ENCODE measurements at regions not wholly inside any gene's neighbourhood (a gene's known extent, or its start where the extent isn't known, plus 50 kb on each side); places are given as distances from the start of the nearest gene placed in this dataset.

DNA sequence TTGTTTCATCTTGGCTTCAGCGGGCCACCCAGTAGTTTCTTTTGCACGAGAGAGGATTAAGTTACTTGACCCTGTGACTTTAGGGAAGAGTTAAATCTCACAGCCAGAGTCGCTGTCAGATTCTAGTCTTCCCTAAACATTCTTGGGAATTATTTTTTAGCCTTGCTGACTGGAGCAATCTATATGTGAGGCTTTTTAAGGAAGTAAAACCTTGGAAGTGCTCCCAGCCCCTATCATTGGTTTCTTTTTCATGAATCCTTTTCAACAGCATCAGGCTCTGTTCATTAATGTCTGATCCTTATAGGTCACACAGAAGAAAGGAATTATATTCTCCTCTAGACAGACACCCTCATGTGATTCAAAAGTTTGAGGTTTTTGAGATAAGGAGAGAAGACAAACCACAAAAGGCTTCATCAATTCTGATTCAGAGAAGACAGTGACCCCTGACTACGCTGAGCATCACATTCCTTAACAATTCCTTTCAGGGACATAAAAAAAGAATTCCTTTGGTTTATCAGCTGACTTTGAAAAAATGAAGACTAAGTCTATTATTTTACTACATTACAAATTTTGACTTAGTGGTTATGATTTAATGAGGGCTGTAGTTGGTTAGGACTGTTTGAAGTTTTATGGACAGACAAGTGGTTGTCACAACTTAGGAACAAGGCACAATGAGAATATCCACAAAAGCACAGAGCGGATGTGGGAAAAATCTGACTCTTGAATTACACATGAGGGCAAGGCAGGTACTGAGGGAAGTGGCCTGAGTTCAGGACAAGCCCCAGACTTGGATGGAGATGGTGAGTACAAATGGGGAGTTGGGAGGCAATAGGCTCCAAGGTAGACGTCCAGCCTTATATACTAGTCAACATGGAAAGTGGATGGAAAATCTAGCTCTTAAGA is 171.1 kb upstream of the STT3B start:
- TF ChIP-seq, protein P1, sequence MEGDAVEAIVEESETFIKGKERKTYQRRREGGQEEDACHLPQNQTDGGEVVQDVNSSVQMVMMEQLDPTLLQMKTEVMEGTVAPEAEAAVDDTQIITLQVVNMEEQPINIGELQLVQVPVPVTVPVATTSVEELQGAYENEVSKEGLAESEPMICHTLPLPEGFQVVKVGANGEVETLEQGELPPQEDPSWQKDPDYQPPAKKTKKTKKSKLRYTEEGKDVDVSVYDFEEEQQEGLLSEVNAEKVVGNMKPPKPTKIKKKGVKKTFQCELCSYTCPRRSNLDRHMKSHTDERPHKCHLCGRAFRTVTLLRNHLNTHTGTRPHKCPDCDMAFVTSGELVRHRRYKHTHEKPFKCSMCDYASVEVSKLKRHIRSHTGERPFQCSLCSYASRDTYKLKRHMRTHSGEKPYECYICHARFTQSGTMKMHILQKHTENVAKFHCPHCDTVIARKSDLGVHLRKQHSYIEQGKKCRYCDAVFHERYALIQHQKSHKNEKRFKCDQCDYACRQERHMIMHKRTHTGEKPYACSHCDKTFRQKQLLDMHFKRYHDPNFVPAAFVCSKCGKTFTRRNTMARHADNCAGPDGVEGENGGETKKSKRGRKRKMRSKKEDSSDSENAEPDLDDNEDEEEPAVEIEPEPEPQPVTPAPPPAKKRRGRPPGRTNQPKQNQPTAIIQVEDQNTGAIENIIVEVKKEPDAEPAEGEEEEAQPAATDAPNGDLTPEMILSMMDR (IDR thresholded peaks at IDR 0.05; ENCODE audit: low read depth, low read length, missing control alignments): no peak
- DNase-seq (ENCODE audit: low read depth): no peak
- no peak overlapping the region for H3K4me3 ChIP-seq (ENCODE audit: low read depth, low read length)

GRCh38 chr3:31364188-31364587 is 168.5 kb upstream of the STT3B start:
- DNase-seq (ENCODE audit: low read depth): no peak
- TF ChIP-seq, protein P1 (IDR thresholded peaks at IDR 0.05; ENCODE audit: low read depth, low read length, missing control alignments): no peak
- H3K4me3 ChIP-seq (ENCODE audit: low read depth, low read length): no peak overlapping the region

- no peak for DNase-seq (ENCODE audit: low read depth)
- no peak overlapping the region for H3K4me3 ChIP-seq (ENCODE audit: low read depth, low read length)
- TF ChIP-seq, protein P1 (IDR thresholded peaks at IDR 0.05; ENCODE audit: low read depth, low read length, missing control alignments): no peak
Observed at GRCh38 chr3:31364711-31365110, 168.0 kb upstream of the STT3B start.

- DNase-seq (ENCODE audit: low read depth): no peak
- no peak overlapping the region for H3K4me3 ChIP-seq (ENCODE audit: low read depth, low read length)
- TF ChIP-seq, protein P1 (IDR thresholded peaks at IDR 0.05; ENCODE audit: low read depth, low read length, missing control alignments): no peak
Observed at GRCh38 chr3:31367518-31367917, 165.2 kb upstream of the STT3B start.

GRCh38 chr3:31369637-31370379 is 162.9 kb upstream of the STT3B start:
- TF ChIP-seq, protein P1 (IDR thresholded peaks at IDR 0.05; ENCODE audit: low read depth, low read length, missing control alignments): no peak
- H3K4me3 ChIP-seq (ENCODE audit: low read depth, low read length): no peak overlapping the region
- DNase-seq (ENCODE audit: low read depth): no peak

DNA sequence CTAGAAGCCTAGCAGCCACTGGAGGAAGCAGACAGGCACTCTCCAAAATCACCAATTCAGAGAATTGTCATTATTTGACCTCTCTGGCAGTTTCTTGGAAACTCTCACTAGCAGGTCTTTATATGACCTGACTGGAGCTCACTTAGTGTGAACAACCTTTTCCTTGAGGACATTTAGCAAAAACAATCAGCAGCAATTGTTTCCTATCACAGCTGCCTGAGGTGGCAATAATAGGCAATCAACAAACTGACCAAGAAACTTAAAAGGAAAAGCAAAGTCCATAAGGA is 162.4 kb upstream of the STT3B start:
- TF ChIP-seq, protein P1 (IDR thresholded peaks at IDR 0.05; ENCODE audit: low read depth, low read length, missing control alignments): no peak
- no peak for DNase-seq (ENCODE audit: low read depth)
- no peak overlapping the region for H3K4me3 ChIP-seq (ENCODE audit: low read depth, low read length)

Data from GM12864 (cell line).